ENCODE measurements at regions not wholly inside any gene's neighbourhood (a gene's known extent, or its start where the extent isn't known, plus 50 kb on each side); places are given as distances from the start of the nearest gene placed in this dataset.

DNA sequence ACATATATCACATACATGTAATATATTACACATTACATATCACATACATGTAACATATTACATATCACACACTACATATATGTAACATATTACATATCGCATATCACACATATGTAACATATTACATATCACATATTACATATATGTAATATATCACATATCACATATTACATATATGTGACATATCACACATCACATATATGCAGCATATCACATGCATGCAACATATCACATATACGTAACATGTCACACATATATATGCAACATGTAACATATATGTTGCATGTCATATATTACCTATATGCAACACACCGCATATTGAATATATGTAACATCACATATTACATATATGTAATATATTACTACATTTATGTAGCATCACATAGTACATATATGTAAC lies 211.2 kb downstream of the ARL6IP6 start:
- TF ChIP-seq, protein P1, sequence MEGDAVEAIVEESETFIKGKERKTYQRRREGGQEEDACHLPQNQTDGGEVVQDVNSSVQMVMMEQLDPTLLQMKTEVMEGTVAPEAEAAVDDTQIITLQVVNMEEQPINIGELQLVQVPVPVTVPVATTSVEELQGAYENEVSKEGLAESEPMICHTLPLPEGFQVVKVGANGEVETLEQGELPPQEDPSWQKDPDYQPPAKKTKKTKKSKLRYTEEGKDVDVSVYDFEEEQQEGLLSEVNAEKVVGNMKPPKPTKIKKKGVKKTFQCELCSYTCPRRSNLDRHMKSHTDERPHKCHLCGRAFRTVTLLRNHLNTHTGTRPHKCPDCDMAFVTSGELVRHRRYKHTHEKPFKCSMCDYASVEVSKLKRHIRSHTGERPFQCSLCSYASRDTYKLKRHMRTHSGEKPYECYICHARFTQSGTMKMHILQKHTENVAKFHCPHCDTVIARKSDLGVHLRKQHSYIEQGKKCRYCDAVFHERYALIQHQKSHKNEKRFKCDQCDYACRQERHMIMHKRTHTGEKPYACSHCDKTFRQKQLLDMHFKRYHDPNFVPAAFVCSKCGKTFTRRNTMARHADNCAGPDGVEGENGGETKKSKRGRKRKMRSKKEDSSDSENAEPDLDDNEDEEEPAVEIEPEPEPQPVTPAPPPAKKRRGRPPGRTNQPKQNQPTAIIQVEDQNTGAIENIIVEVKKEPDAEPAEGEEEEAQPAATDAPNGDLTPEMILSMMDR (conservative IDR thresholded peaks at IDR 0.05 in 1 of 2, IDR thresholded peaks at IDR 0.05 in 1 of 2; ENCODE audit: low read depth in 1 of 2, low read length in 2 of 2), result no peak
- no peak for TF ChIP-seq EZH2 (IDR thresholded peaks at IDR 0.05; ENCODE audit: low read length, missing control alignments)

Measured in fibroblast of lung (primary cell).